HG03060 (cell line): ENCODE measurements at regions not wholly inside any gene's neighbourhood (a gene's known extent, or its start where the extent isn't known, plus 50 kb on each side); places are given as distances from the start of the nearest gene placed in this dataset.

Source experiments
- ATAC-seq: cut with Tn5 transposase; IDR thresholded peaks from one replicate; pipeline ENCODE4 v1.9.1; 2021; ENCODE audit warnings: low read depth, moderate number of reproducible peaks; ENCODE audit not compliant: unreplicated experiment

GRCh38 chr10:131802996-131803395, 97.8 kb upstream of the PPP2R2D start:
- ATAC-seq = no peak

GRCh38 chr10:131803860-131804425, 96.9 kb upstream of the PPP2R2D start:
- no peak for ATAC-seq

GRCh38 chr10:131804551-131805295, 96.1 kb upstream of the PPP2R2D start:
- no peak for ATAC-seq

GRCh38 chr10:131805696-131806095, 95.1 kb upstream of the PPP2R2D start:
- ATAC-seq = no peak

GRCh38 chr10:131806146-131806545, 94.7 kb upstream of the PPP2R2D start:
- no peak for ATAC-seq

- ATAC-seq = no peak
These were observed 94.0 kb upstream of the PPP2R2D start for GRCh38 chr10:131806646-131807317.

- no peak for ATAC-seq
These were observed 92.4 kb upstream of the PPP2R2D start for GRCh38 chr10:131808370-131808930.

- no peak for ATAC-seq
These were observed 90.6 kb upstream of the PPP2R2D start for GRCh38 chr10:131810036-131810804.

GRCh38 chr10:131810805-131811629, 89.8 kb upstream of the PPP2R2D start:
- no peak for ATAC-seq

- ATAC-seq = no peak
These were observed 89.0 kb upstream of the PPP2R2D start for GRCh38 chr10:131811630-131812403.

GRCh38 chr10:131812736-131813604, 87.8 kb upstream of the PPP2R2D start:
- ATAC-seq = no peak

GRCh38 chr10:131814567-131815265, 86.1 kb upstream of the PPP2R2D start:
- no peak for ATAC-seq

GRCh38 chr10:131815266-131816156, 85.3 kb upstream of the PPP2R2D start:
- no peak for ATAC-seq

- ATAC-seq = no peak
These were observed 84.5 kb upstream of the PPP2R2D start for GRCh38 chr10:131816157-131816775.

GRCh38 chr10:131816941-131817700, 83.7 kb upstream of the PPP2R2D start:
- ATAC-seq = no peak
